ENCODE measurements at regions not wholly inside any gene's neighbourhood (a gene's known extent, or its start where the extent isn't known, plus 50 kb on each side); places are given as distances from the start of the nearest gene placed in this dataset.

- Histone ChIP-seq H3K4me3 (ENCODE audit: low read length, poor library complexity, severe bottlenecking) (no peak overlapping the region), H3K9me2 (replicated peaks; ENCODE audit: low read depth, low read length) (no peaks in the 10 kb centered on the region), H3K4me1 (ENCODE audit: insufficient read depth, low read length, poor library complexity, severe bottlenecking) (no peaks in the 10 kb centered on the region), H4K20me1 (ENCODE audit: insufficient read depth, low read length, poor library complexity, severe bottlenecking) (no peaks in the 10 kb centered on the region), H3F3A (ENCODE audit: low read depth) (no peaks in the 10 kb centered on the region), H3K27me3 (ENCODE audit: insufficient read depth, low read length, poor library complexity, severe bottlenecking) (no peaks in the 10 kb centered on the region), H3K4me2 (ENCODE audit: low read depth, low read length, poor library complexity, severe bottlenecking) (no peak overlapping the region), H3K9ac (ENCODE audit: low read depth, low read length, poor library complexity, severe bottlenecking) (no peak overlapping the region), H3K79me2 (ENCODE audit: insufficient read depth, low read length) (no peaks in the 10 kb centered on the region), H3K9me3 (ENCODE audit: insufficient read depth, low read depth, low read length) (peaks cover 10% of the 10 kb centered on the region; the same call in 1 of the 2 replicates), H2AFZ (ENCODE audit: low read length) (no peak overlapping the region), H3K36me3 (ENCODE audit: insufficient read depth, low read length) (no peaks in the 10 kb centered on the region)
- no peak for TF ChIP-seq EZH2phosphoT487 (IDR thresholded peaks at IDR 0.05; ENCODE audit: borderline replicate concordance)
- TF ChIP-seq CTCF (conservative IDR thresholded peaks at IDR 0.05; ENCODE audit: low read length) = no peak
Observed at GRCh38 chr10:130370721-130371120, 234.5 kb downstream of the GLRX3 start.

GRCh38 chr10:130371156-130371555 is 235.0 kb downstream of the GLRX3 start:
- TF ChIP-seq CTCF (conservative IDR thresholded peaks at IDR 0.05; ENCODE audit: low read length) = no peak
- TF ChIP-seq EZH2phosphoT487 (IDR thresholded peaks at IDR 0.05; ENCODE audit: borderline replicate concordance) = no peak
- Histone ChIP-seq H3K9me2 (replicated peaks; ENCODE audit: low read depth, low read length) (no peaks in the 10 kb centered on the region), H3K9me3 (ENCODE audit: insufficient read depth, low read depth, low read length) (peaks cover 10% of the 10 kb centered on the region; the same call in 1 of the 2 replicates)

GRCh38 chr10:130371666-130372065 is 235.5 kb downstream of the GLRX3 start:
- Histone ChIP-seq H3K9me2 (replicated peaks; ENCODE audit: low read depth, low read length) (no peaks in the 10 kb centered on the region), H4K20me1 (ENCODE audit: insufficient read depth, low read length, poor library complexity, severe bottlenecking) (no peaks in the 10 kb centered on the region), H3K9me3 (ENCODE audit: insufficient read depth, low read depth, low read length) (peaks cover 10% of the 10 kb centered on the region; the same call in 1 of the 2 replicates), H3F3A (ENCODE audit: low read depth) (no peaks in the 10 kb centered on the region), H3K27me3 (ENCODE audit: insufficient read depth, low read length, poor library complexity, severe bottlenecking) (no peaks in the 10 kb centered on the region), H2AFZ (ENCODE audit: low read length) (no peak overlapping the region), H3K4me1 (ENCODE audit: insufficient read depth, low read length, poor library complexity, severe bottlenecking) (no peaks in the 10 kb centered on the region), H3K79me2 (ENCODE audit: insufficient read depth, low read length) (no peaks in the 10 kb centered on the region), H3K4me2 (ENCODE audit: low read depth, low read length, poor library complexity, severe bottlenecking) (no peak overlapping the region), H3K4me3 (ENCODE audit: low read length, poor library complexity, severe bottlenecking) (no peak overlapping the region), H3K36me3 (ENCODE audit: insufficient read depth, low read length) (no peaks in the 10 kb centered on the region), H3K9ac (ENCODE audit: low read depth, low read length, poor library complexity, severe bottlenecking) (no peak overlapping the region)
- TF ChIP-seq EZH2phosphoT487 (IDR thresholded peaks at IDR 0.05; ENCODE audit: borderline replicate concordance) (no peak), CTCF (conservative IDR thresholded peaks at IDR 0.05; ENCODE audit: low read length) (no peak)

More at GRCh38 chr10:130371156-130371555, 235.0 kb downstream of the GLRX3 start:
- no peaks in the 10 kb centered on the region for H3K36me3 ChIP-seq (ENCODE audit: insufficient read depth, low read length)
- no peak overlapping the region for H3K4me3 ChIP-seq (ENCODE audit: low read length, poor library complexity, severe bottlenecking)
- H3K79me2 ChIP-seq (ENCODE audit: insufficient read depth, low read length) = no peaks in the 10 kb centered on the region
- no peaks in the 10 kb centered on the region for H3K4me1 ChIP-seq (ENCODE audit: insufficient read depth, low read length, poor library complexity, severe bottlenecking)
- no peak overlapping the region for H3K4me2 ChIP-seq (ENCODE audit: low read depth, low read length, poor library complexity, severe bottlenecking)
- no peak overlapping the region for H2AFZ ChIP-seq (ENCODE audit: low read length)
- no peak overlapping the region for H3K9ac ChIP-seq (ENCODE audit: low read depth, low read length, poor library complexity, severe bottlenecking)
- no peaks in the 10 kb centered on the region for H3K27me3 ChIP-seq (ENCODE audit: insufficient read depth, low read length, poor library complexity, severe bottlenecking)
- no peaks in the 10 kb centered on the region for H3F3A ChIP-seq (ENCODE audit: low read depth)
- no peaks in the 10 kb centered on the region for H4K20me1 ChIP-seq (ENCODE audit: insufficient read depth, low read length, poor library complexity, severe bottlenecking)
